GM18498 (cell line): ENCODE measurements at regions not wholly inside any gene's neighbourhood (a gene's known extent, or its start where the extent isn't known, plus 50 kb on each side); places are given as distances from the start of the nearest gene placed in this dataset.
"Not testable (repeated sequence)": the region's sequence is repeated elsewhere in the genome, so short reads cannot be mapped to it uniquely, and the experiment has no call there.

Source experiments
- ATAC-seq: cut with Tn5 transposase; IDR thresholded peaks from one replicate; pipeline ENCODE4 v1.9.1; 2021; ENCODE audit warnings: mild to moderate bottlenecking, moderate library complexity; ENCODE audit not compliant: unreplicated experiment

DNA sequence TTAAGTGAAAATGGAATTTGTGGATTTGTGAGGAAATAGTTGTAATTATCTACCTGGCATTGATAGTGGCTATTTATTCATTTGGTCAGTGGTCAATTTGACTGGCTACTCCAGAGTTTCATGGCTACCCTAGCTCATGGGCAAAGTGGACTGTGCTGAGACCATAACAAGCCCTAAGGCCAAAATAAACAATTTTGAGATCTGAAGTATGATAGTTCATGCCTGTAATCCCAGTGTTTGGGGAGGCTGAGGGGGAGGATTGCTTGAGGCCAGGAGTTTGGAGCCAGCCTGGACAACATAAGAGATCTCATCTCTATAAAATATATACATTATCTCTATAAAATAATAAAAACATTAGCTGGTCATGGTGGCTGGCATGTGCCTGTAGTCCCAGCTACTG is 311.7 kb downstream of the HIVEP2 start:
- ATAC-seq, result no peak

DNA sequence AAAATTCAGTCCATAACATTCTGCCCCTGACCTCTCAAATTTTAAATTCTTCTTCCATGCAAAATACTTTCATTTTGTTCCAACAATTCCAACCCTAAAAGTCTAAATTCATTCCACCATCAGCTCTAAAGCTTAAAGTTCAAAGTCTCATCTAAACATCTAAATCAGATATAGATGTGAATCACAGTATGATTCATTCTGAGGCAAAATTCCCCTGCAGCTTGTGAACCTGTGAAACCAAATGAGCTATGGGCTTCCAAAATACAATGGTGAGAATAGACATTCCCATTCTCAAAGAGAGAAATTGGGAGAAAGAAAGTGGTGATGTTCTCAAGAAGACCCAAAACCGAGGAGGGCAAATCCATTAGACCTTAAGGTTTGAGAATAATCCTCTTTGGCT is 309.8 kb downstream of the HIVEP2 start:
- no peak for ATAC-seq

DNA sequence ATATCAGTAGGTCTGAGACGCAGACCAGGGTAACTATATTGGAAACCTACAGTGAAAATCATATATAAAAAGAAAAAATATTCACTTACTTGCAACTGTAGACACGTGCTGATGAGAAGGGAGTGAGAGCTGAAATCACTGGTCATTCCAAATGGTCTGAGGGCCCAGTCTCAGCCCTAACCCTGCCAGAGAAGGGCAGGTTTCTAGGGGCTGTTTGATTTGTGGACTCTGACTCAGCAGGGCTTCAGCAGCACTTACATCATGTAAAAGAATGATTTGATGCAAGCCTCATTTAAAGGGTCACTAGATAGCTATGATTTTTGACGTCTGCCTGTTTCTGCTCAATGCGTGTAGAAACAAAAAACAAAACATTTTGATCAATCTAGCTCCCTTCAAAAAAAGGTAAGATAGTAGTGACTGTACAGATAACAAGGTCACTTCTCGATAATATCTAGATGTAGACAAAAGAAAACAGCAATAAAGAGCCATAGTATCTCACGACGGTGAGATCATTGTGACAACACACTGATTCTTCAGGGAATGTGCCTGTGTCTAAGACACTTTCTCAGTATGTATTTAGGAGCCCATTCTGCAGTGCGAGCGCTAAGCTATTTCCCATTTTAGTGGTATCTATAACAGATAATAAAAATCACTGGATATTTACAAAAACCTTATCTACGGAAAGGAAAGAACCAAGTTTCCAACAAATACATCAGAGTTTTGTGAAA is 307.2 kb downstream of the HIVEP2 start:
- no peak for ATAC-seq

DNA sequence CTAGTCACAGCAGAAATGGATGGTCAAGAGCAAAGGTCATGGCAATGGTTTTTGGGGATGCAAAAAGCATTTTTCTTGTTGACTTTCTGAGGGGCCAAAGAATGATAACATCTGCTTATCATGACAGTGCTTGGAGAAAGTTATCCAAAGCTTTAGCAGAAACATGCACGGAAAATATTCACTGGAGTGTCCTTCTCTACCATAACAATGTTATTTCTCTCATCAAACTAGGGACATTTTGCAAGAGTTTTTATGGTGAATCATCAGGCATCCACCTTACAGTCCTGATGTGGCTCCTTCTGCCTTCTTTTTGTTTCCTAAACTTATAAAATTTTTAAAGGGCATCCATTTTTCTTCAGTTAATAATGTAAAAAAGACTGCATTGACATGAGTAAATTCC is 302.3 kb downstream of the HIVEP2 start:
- no peak for ATAC-seq

DNA sequence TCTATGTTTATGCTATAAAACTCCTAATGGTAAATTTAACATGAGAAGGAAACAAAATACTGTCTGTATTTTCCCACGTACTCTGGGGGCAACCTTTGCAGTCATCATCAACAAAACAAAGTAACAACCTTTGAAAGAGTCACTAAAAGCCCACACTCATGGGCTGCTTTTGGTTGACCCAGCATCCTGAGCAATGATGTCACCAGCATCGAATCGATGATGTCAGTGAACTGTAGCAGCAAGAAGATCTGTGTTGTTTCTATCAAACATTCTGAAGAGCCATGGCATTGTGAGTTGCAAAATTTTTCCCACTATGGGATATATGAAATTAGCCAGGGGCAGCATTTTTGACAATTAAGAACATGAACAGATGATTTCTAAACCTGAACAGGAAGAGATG is 300.1 kb downstream of the HIVEP2 start:
- no peak for ATAC-seq

DNA sequence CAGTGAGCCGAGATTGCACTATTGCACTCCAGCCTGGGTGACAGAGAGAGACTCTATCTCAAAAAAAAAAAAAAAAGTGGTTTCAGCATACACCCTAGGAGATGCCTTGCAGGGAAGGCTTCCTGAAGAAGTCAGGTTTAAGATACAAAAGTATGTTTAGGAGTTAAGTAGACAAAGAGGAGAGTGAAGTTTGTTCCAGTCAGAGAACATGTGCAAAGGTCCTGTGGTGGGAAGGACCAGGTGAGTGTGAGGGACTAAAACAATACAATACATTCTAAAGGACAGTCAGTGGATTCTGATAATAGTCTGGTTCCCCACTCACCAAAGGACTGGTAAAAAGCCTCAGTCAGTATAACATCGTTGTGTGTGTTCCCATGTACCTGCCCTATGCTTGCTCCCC is 299.3 kb downstream of the HIVEP2 start:
- no peak for ATAC-seq

DNA sequence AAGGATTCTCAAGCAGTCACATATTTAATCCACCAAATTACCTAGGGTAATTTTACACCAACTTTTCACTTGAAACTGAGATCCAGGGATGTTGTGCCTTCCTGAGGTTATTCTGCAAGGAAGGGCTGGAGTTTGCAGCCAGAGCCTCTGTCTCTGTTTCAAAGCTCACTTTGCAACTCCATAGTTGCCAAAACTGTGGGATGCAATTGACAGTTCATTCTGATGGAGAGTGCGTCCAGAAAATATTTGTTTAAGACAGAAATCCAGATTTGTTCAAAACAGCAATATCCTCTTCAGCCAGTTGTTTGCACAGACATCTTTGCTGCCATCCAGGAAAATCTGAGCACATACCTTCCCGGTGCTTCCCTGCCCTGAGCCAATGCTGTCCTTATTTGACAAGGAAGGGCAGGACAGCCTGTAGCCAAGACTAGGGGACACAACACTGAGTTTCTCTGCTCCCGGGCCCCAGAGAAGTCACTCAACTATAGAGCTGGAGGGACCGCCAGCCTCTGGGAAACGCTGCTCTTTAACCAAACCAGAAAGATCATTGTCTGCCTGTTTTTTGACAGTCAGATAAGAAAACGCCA is 297.4 kb downstream of the HIVEP2 start:
- no peak for ATAC-seq

DNA sequence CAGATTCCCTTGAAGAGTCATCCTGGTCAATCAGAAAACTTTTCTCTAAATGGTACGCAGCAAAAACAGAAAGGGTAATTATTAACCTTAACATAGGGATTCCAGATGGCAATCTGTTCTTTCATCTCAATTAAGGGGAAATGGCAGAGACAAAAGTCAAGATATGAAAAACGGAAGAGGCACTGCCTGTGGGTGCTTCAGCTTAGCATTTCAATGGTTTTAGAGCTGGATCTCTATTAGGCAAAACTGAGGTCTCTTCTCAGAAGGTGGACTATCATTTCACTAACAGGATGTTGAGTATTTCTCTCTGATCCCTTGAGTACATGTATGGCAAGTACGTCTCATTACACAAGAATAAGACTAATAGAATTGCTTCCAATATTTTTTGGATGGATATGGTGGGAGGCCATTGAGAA is 296.9 kb downstream of the HIVEP2 start:
- no peak for ATAC-seq

DNA sequence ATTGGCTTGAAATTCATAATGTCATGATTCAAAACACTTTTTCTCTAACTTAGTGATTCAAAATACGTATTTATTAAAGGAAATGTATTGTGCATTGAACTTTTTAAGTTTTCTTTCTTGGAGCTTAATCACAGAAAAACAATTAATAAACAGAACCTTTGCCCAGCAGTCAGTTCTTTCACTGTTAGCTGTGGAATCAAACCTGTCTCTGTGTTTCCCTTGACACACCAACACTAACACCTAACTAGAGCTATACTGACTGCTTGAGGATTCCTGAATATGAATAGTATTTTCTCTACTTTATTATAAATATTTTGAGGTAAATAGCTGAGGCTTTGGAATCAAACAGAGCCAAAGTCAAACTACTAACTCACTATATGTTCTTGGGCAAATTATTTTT is 296.4 kb downstream of the HIVEP2 start:
- ATAC-seq, result no peak

DNA sequence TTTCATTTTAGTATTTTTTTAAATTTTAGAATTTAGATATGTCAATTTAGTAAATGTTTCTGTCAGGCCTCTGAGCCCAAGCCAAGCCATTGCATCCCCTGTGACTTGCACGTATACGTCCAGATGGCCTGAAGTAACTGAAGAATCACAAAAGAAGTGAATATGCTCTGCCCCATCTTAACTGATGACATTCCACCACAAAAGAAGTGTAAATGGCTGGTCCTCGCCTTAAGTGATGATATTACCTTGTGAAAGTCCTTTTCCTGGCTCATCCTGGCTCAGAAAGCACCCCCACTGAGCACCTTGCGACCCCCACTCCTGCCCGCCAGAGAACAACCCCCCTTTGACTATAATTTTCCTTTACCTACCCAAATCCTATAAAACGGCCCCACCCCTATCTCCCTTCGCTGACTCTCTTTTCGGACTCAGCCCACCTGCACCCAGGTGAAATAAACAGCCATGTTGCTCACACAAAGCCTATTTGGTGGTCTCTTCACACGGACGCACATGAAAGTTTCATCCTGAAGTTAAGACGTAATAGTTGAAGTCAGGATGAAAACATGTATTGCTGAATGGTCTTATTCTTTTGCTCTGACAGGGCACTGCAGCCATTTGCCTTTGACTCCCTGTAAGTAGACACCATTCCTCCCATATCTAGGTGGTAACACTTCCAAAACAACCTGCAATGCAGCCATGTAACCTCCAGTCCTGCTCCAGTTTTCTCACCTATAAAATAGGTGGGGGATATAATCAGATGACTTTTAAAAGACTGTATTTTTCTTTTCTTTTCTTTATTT is 295.3 kb downstream of the HIVEP2 start:
- not testable (repeated sequence) for ATAC-seq

DNA sequence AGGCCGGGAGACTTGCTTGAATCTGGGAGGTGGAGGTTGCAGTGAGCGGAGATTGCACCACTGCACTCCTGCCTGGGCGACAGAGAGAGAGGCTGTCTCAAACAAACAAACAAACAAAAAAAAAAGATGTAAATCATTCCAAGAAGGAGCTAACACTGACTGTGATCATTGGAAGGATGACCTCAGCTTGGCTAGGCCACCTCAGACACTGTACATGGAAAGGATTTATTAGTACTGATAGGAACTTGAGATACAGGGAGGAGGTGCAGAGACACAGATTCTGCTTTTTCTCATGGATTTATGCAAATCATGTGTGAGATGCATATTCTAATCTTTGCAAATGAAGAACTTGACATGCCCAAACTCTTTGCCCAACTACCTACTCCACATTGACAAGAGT is 293.6 kb downstream of the HIVEP2 start:
- ATAC-seq, result no peak

DNA sequence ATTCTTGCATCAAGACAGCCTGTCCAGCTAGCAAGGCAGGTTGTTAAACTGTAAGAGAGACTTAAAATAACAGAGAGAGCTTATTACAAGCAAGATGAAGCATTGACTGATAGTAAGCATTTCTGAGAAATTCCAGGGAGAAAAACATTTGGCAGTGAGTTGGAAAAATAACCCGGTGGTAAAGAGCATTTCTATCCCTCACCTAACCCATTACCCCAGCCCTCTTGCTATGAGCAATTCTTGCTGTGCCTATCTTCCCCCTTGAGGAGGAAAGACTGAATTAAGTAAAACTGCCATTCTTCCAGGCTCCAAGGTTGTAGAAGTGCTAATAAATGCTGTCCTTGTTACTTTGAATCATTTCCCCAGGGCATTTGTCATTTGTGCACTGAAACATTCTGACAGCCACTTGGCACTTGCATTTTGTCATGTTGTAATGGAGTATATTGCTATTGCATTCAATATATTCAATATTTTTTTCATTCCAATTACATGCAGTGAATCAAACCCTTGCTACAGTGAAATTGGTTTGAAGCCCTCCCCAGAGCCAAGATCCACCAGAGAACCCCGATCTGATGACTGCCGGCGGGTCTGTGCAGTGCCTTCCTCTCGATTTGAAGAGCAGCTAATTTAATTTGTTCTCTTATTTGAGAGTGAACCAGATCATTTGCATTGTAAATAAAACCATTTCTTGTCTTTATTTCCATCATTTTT is 291.1 kb downstream of the HIVEP2 start:
- no peak for ATAC-seq

DNA sequence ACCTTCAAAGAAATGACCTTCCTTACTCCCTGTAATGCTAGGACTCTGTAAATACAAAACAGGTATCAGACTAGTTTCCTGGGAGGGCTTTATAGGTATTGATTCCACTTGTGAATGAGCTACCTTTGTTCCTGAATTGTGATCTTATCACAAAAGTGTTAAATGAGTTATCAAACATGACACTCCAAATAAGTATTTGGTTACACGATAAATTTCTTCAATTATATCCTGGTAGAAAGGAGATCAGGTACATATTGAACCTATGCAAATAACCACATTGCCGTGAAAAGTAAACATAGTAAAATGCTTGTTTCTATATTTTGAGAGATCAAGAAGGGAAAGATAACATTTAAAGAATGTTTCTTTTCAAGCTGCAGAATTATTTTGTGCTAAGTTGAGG is 285.3 kb downstream of the HIVEP2 start:
- ATAC-seq, result no peak

DNA sequence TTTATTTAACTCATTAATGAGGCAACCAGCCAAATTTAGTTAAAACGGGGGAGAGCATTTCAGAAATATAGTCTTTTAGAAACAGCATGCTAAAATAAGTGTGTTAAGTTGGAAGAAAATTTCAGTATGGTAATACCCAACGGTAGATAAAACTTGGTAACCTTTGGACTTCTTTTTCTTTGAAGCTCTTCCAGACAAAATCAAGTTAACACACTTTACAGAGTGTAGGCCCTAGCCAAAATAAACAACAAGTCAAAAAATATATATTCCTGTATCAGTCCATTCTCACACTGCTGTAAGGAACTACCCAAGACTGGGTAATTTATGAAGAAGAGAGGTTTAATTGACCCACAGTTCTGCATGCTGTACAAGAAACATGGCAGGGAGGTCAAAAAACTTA is 279.6 kb downstream of the HIVEP2 start:
- no peak for ATAC-seq

DNA sequence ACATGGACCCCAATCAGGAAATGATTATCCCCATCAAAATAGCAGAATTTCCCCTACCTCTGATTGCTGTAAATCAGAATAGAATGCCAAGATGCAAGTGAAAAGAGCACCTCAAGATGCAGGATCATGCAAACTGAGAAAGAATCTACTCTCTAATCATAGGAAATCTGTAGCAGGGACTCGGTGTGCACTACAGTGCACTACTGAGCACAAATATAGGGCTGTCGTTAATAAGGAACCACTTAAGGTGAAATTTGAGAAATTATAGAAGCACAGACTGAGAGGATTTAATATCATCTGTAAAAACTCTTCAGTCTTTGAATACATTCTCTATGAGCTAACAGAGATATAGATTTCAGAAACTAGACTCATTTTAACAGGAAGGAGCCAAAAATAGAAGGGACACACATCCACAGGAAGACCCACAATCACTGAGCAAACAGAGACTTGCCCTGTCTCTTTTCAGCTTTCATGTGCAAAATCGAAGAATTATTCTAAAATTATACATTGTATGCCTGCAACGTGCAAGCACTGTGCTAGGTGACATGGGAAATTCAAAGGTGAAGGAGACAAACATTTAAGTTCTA is 278.3 kb downstream of the HIVEP2 start:
- no peak for ATAC-seq

DNA sequence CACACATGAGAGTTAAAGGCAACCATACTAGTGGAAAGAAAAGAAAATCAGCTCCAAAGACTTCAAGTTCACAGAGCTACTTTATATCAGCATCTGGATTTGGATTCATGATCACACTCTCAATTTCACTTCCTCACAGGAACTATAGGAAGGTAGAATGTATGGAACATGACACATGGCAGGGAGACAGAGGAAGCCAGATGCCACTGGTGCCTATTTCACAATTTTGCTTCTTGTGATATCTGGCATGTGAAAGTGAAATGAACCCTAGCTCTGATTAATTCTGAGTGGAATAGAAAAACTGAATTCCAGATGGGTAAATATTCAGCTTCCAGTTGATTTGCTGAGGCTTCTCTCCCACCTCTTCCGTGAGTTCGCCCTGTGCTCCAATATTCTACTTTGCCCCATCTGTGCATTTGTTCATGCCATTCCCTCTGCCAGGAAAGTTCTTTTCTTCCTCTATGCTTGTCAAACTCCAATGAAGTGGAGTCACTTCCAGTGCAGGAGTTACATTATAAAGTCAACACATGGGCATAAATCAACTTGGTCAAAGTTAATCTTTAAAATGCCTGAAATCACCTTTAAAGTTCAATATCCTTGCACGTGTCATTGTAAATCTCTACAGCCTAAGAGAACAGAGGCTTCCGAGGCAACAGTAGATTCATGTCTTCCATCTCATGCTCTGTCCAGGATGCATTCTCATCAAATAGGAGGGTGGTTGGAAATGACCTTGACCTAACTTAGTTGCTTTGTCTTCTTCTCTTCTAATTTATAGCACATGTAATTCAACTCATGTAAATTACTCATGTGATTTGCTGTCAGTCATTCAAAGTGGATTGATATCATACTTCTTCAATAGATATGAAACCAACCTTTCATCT is 275.3 kb downstream of the HIVEP2 start:
- ATAC-seq, result no peak

DNA sequence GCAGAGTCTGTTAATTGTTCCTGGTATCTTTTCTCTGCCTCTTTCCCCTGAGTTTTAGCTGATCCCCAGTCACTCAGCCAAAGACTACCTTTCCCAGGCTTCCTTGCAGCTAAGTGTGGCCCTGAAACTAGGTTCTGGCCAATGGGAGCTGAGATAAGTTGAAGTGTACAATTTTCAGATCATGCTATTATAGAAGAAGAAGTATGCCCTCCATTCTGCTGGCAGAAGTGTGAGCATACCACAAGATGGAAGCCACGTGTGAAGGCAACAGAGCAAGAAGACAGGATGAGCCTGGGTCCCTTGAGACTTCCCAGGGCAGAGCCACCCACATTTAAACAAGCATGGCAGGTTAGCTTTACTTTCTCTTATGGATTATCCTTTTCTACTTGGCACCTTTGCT is 273.2 kb downstream of the HIVEP2 start:
- ATAC-seq, result peak; percentile 95

DNA sequence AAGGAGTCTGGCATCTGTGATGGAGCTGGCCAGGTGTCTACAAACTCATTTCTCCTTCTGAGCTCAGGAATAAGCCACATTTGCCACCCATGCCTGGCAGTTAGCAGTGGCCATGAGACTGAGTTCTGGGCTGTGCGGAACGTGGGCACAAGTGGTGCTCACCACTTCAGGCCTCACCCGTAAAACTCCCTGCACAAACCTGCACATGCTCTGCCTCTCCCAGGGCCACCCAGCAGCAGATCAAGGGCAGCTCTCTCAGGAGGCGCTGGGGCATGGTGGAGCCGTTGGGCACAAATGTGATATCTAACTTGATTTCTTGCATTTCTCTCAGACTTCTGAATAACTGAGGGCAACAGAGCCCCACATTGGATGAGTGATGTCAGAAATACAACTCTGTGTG is 269.5 kb downstream of the HIVEP2 start:
- no peak for ATAC-seq

DNA sequence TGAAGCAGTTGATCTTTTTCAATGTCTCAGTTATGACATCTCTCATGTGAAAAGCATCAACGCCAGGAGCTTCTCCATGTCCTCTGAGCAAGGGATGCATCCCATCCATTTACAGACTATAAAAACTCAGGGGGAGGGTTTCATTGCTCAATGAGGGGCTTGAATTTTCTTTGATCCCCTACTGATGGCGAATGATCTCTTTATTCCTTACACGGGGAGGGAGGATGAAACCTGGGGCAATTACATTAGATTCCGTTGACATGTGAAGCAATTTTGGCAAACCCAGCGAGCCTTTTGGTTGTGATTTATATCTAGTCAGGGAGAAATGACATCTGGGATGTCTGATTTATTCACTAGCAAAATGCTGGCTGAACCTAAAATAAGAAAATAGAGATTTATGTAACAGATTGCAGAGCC is 268.9 kb downstream of the HIVEP2 start:
- ATAC-seq, result no peak

DNA sequence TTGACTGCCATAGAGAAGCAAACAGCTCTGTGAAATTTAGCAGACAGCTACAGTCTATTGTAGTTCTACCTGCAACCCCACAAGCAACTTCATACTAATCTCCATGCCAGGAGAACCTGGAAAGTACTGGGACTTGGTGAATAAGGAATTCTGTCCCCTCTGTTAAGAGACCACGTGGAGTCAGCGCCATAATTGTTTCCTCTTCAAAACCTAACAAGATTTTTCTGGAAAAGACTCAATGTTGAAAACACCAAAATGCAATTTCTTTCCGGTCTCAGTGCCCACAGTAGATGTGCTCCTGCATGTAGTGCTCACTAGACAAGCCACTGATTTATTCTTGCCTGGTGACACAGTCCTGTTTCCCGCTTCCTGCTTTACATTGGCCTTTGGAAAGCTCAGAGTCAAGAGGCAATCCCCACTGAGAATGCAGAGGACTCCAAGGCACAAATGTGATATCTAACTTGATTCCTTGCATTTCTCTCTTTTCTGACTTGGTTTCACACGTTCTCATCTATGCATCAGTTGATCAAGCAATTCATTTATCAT is 268.3 kb downstream of the HIVEP2 start:
- no peak for ATAC-seq
